Adrenal gland (tissue), 9 donors: ENCODE measurements at regions not wholly inside any gene's neighbourhood (a gene's known extent, or its start where the extent isn't known, plus 50 kb on each side); places are given as distances from the start of the nearest gene placed in this dataset.
A peak's percentile ranks its signal among the peaks of the same experiment; 100 is the strongest.

Experiments used
- DNase-seq, 7 donors: peaks; one replicate each; pipeline ENCODE4 v3.0.0-alpha.2; 2019 to 2020
- H3K27ac ChIP-seq, 5 donors: fragments of 200-600 bp; sonication (generic) in 4 of 5; 1 replicate in 3 of 5; 2 replicates in 2 of 5; pipeline versions ENCODE4 v1.5.1 to v1.8.0; 2016 to 2020; ENCODE audit warnings: mild to moderate bottlenecking in 1 of 5
- H3K27me3 ChIP-seq: fragments of 200-600 bp; 2 replicates; pipeline ENCODE4 v1.8.0; 2021
- H3K36me3 ChIP-seq, 2 donors: fragments of 200-600 bp; replicated peaks in 1 of 2; 1 replicate in 1 of 2; 2 replicates in 1 of 2; pipeline versions ENCODE4 v1.5.1 to v1.8.0; 2018 to 2022
- H3K4me1 ChIP-seq, 2 donors: fragments of 200-600 bp; replicated peaks in 1 of 2; 1 replicate in 1 of 2; 2 replicates in 1 of 2; pipeline versions ENCODE4 v1.5.1 to v1.8.0; 2018 to 2021
- H3K4me3 ChIP-seq, 4 donors: fragments of 200-600 bp; sonication (generic) in 3 of 4; one replicate each; pipeline ENCODE4 v1.5.1; 2016 to 2018
- H3K9me3 ChIP-seq, 3 donors: fragments of 200-600 bp; sonication (generic) in 1 of 3; replicated peaks in 1 of 3; 1 replicate in 2 of 3; 2 replicates in 1 of 3; pipeline versions ENCODE4 v1.5.1 to v1.8.0; 2016 to 2021
- POLR2A ChIP-seq, 2 donors: fragments of 450-650 bp; IDR thresholded peaks; one replicate each; pipeline ENCODE4 v1.6.1; 2017; ENCODE audit warnings: antibody characterized with exemption in 2 of 2, mild to moderate bottlenecking in 2 of 2, moderate library complexity in 1 of 2
- whole genome bisulfite sequencing, 4 donors: extraction: QIAGEN DNeasy Blood & Tissue Kit in 2 of 4; methylation state at CpG; one replicate each; pipeline versions ENCODE4 v1.1.5 to v1.1.7; 2013 to 2017; 5-methylcytosine and 5-hydroxymethylcytosine counted together
- intact Hi-C, 2 donors: fragments of 100-400 bp; cut with DNase I; formaldehyde crosslinking; loops; one replicate each; pipeline versions ENCODE4 v1.14.1 to v1.15.0; 2022 to 2023
- TF ChIP-seq, protein P1 (sequence below), 6 experiments: fragments of 450-650 bp in 4 of 6; fragments of 200-600 bp in 2 of 6; sonication (generic) in 1 of 6; IDR thresholded peaks; 1 replicate in 5 of 6; 2 replicates in 1 of 6; pipeline versions ENCODE4 v1.5.1 to v1.8.0; 2016 to 2021; ENCODE audit warnings: antibody characterized with exemption in 6 of 6, mild to moderate bottlenecking in 2 of 6, moderate library complexity in 1 of 6
- donor health status: healthy with polysubstance abuse.
- donor health status: Bipolar disorder and iron deficiency.
- donor health status: DM: yes; HTN: yes; CAD: no.
- donor health status: DM: no; HTN: no; CAD: no.
- donor health status: DM: no; HTN: no; CAD: no.

GRCh38 chr7:130879191-130879590, 145.2 kb upstream of the KLF14 start:
- Histone ChIP-seq H3K9me3 (no peaks in the 10 kb centered on the region), H3K4me1 (peaks cover 25 to 26% of the 10 kb centered on the region in 2 donors), H3K27ac (peak overlapping the region in 1 of 5 donors; percentile 1), H3K27me3 (no peaks in the 10 kb centered on the region), H3K36me3 (peaks cover 0 to 38% of the 10 kb centered on the region in 2 donors), H3K4me3 (no peak overlapping the region)
- TF ChIP-seq, protein P1, sequence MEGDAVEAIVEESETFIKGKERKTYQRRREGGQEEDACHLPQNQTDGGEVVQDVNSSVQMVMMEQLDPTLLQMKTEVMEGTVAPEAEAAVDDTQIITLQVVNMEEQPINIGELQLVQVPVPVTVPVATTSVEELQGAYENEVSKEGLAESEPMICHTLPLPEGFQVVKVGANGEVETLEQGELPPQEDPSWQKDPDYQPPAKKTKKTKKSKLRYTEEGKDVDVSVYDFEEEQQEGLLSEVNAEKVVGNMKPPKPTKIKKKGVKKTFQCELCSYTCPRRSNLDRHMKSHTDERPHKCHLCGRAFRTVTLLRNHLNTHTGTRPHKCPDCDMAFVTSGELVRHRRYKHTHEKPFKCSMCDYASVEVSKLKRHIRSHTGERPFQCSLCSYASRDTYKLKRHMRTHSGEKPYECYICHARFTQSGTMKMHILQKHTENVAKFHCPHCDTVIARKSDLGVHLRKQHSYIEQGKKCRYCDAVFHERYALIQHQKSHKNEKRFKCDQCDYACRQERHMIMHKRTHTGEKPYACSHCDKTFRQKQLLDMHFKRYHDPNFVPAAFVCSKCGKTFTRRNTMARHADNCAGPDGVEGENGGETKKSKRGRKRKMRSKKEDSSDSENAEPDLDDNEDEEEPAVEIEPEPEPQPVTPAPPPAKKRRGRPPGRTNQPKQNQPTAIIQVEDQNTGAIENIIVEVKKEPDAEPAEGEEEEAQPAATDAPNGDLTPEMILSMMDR (IDR thresholded peaks at IDR 0.05) = no peak
- no peak for TF ChIP-seq POLR2A (IDR thresholded peaks at IDR 0.05)
- WGBS, 4 donors = 90 to 95% (median 93%) methylated on average over 2 of the region's 2 CpGs
- intact Hi-C loops = no loop called here
- peak in 1 of 7 donors; percentile 16 for DNase-seq

DNA sequence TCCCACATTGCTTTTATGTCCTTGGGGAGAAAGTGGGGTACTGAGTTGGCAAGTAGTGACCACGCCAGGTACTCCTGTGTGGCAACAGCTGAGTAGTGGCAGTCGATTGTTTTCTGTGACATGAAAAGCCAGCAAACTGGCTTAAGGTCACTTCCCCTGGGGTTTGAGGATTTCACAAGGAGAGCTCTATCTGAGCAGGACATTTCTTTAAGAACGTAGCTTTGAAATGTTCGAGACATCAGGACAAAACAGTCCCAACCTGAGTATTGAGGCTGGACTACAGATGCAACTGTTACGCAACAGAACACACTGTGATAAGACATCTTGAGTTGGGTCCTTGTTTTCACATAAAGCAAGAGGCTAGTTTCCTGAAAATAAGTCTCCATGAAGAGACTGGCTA, 146.7 kb upstream of the KLF14 start:
- Histone ChIP-seq H3K4me1 (peaks cover 14 to 17% of the 10 kb centered on the region in 2 donors), H3K27me3 (no peaks in the 10 kb centered on the region), H3K9me3 (no peaks in the 10 kb centered on the region), H3K27ac (peak overlapping the region in 3 of 5 donors; percentile 10 to 57 (median 48)), H3K4me3 (no peak overlapping the region), H3K36me3 (peaks cover 0 to 48% of the 10 kb centered on the region in 2 donors)
- 60 to 74% (median 68%) methylated on average over 5 of the region's 5 CpGs for WGBS, 4 donors
- DNase-seq = peak in 2 of 7 donors; percentile 21 to 50
- TF ChIP-seq POLR2A (IDR thresholded peaks at IDR 0.05) = no peak
- TF ChIP-seq, protein P1 (IDR thresholded peaks at IDR 0.05) = no peak
- intact Hi-C loops = no loop called here

GRCh38 chr7:130881091-130881798, 147.2 kb upstream of the KLF14 start:
- intact Hi-C loops = no loop called here
- H3K4me3 ChIP-seq = no peak overlapping the region
- peaks cover 0 to 48% of the 10 kb centered on the region in 2 donors for H3K36me3 ChIP-seq
- 64 to 71% (median 69%) methylated on average over 3 of the region's 3 CpGs for WGBS, 4 donors
- peak overlapping the region in 3 of 5 donors; percentile 10 to 57 (median 48) for H3K27ac ChIP-seq
- H3K9me3 ChIP-seq = no peaks in the 10 kb centered on the region
- H3K4me1 ChIP-seq = peaks cover 10 to 21% of the 10 kb centered on the region in 2 donors
- TF ChIP-seq, protein P1 (IDR thresholded peaks at IDR 0.05) = no peak
- peak in 1 of 7 donors; percentile 18 for DNase-seq
- no peaks in the 10 kb centered on the region for H3K27me3 ChIP-seq

DNA sequence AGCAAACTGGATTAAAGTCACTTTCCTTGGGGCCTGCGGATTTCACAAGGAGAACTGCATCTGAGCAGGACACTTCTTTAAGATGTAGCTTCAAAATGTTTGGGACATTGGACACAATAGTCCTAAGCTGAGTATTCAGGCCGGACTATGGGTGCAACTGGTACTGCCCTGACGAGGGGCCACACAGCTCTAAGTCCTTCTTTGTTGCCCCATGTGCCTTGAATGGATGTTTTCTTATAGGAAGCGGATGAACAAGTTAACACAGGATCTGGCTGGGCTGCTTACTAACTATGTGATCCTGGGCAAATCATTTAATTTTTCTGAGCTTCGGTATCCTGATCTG, 147.8 kb upstream of the KLF14 start:
- Histone ChIP-seq H3K36me3 (peaks cover 0 to 48% of the 10 kb centered on the region in 2 donors), H3K27ac (peak overlapping the region in 3 of 5 donors; percentile 5 to 57 (median 48)), H3K27me3 (no peaks in the 10 kb centered on the region), H3K4me3 (no peak overlapping the region), H3K9me3 (no peaks in the 10 kb centered on the region), H3K4me1 (peaks cover 10 to 26% of the 10 kb centered on the region in 2 donors)
- no peak for TF ChIP-seq POLR2A (IDR thresholded peaks at IDR 0.05)
- TF ChIP-seq, protein P1 (IDR thresholded peaks at IDR 0.05) = no peak
- WGBS, 4 donors = 93 to 100% (median 98%) methylated on average over 5 of the region's 5 CpGs
- peak in 1 of 7 donors; percentile 18 for DNase-seq
- intact Hi-C loops = no loop called here
